LNCaP clone FGC (cell line): ENCODE measurements at regions not wholly inside any gene's neighbourhood (a gene's known extent, or its start where the extent isn't known, plus 50 kb on each side); places are given as distances from the start of the nearest gene placed in this dataset.

Experiments used
- DNase-seq: peaks from one replicate; pipeline ENCODE4 v3.0.0-alpha.2; 2011; ENCODE audit warnings: low read depth
- H3K4me3 ChIP-seq: 2 replicates; pipeline ENCODE4 v1.5.1; 2011; ENCODE audit warnings: mild to moderate bottlenecking, low read depth, low read length, control low read depth
- TF ChIP-seq, protein P1 (sequence below): IDR thresholded peaks from 2 replicates; pipeline ENCODE4 v1.5.1; 2012; ENCODE audit warnings: mild to moderate bottlenecking; ENCODE audit not compliant: control insufficient read depth, insufficient read depth; ENCODE audit errors: extremely low read depth

DNA sequence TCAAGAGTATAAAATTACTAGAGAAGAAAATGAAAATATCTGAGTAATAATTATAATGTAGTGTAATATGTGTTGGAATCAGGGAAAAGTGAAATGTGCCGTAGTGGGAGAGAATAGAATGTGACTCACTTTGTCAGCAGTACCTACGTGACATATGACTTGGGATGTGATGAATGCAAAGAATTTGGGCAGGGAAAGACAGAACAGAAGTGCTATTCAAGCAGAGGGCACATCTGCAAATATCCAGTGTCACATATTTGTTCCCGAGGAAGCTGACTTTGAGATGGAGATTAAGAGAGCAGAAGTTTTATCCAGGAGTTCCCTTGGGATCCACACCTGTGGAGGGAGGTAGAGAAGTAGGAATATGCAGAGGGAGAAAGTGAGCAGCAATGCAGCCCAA lies 69.3 kb upstream of the HS3ST1 start:
- no peak overlapping the region for H3K4me3 ChIP-seq
- TF ChIP-seq, protein P1, sequence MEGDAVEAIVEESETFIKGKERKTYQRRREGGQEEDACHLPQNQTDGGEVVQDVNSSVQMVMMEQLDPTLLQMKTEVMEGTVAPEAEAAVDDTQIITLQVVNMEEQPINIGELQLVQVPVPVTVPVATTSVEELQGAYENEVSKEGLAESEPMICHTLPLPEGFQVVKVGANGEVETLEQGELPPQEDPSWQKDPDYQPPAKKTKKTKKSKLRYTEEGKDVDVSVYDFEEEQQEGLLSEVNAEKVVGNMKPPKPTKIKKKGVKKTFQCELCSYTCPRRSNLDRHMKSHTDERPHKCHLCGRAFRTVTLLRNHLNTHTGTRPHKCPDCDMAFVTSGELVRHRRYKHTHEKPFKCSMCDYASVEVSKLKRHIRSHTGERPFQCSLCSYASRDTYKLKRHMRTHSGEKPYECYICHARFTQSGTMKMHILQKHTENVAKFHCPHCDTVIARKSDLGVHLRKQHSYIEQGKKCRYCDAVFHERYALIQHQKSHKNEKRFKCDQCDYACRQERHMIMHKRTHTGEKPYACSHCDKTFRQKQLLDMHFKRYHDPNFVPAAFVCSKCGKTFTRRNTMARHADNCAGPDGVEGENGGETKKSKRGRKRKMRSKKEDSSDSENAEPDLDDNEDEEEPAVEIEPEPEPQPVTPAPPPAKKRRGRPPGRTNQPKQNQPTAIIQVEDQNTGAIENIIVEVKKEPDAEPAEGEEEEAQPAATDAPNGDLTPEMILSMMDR: no peak
- no peak for DNase-seq

DNA sequence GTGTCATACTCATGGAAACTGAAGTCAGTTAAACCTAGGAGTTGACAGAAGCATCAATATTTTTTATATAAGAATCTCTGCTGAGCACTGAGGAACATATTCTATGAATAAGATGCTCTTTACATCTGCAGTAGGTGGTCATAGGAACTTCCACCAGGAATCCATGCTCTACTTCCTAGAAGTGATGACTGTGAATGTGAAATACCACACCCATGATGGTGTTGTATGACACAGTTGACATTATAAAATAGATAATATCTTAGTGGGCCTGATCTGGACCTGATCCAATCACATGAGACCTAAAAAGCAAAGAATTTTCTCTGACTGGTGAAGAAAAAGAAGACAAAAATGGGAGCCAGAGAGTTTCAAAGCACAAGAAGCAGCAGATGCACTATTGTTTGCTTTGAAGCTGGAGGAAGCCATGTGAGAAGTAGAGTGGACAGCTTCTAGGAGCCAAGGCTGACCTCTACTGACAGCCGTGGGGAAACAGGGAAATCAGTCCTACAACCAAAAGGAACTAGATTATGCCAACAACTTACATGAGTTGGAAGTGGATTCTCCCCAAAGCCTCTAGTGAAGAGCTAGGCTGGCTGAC lies 68.6 kb upstream of the HS3ST1 start:
- no peak for DNase-seq
- H3K4me3 ChIP-seq: no peak overlapping the region
- TF ChIP-seq, protein P1: no peak

DNA sequence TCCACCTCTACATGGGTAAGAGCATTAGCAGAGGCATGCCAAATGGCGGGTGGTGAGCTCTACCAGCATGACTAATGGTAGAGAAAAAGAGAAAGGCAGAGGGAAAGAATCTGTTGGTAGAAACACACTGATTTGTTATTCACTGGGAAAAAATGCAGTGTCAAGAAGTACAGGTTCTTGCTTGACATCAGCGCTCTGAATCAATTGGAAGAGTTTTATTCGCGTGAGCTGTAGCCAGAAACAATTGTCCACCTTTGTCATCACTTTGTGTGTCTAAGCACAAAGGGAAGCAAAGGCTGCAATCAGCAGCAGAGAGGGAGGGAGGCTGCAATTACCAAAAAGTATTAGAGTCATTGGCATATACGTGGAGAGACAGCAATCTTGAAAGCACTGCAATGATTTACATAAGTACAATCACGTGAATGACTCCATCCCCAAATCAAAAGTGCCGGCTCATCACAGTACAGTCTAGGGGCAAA lies 67.7 kb upstream of the HS3ST1 start:
- TF ChIP-seq, protein P1: no peak
- no peak for DNase-seq
- no peak overlapping the region for H3K4me3 ChIP-seq

DNA sequence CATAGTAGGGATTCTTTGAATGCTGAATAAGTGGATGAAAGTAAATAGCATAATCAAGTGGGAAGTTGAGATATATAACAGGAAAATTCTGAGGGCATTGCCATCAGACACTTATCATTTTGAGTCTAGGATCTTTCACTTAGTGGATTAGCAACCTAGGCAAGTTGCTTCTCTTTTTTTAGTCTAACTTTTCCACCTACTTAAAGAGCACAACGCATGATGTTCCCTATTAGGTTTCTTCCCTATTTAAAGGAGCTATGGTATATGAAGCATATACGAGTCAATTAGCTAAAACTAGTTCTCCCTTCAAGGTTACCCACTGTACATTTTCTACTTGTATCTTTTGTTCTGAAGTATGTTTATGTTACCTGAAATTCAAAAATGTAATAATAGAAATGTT lies 67.1 kb upstream of the HS3ST1 start:
- no peak overlapping the region for H3K4me3 ChIP-seq
- no peak for DNase-seq
- TF ChIP-seq, protein P1: no peak

DNA sequence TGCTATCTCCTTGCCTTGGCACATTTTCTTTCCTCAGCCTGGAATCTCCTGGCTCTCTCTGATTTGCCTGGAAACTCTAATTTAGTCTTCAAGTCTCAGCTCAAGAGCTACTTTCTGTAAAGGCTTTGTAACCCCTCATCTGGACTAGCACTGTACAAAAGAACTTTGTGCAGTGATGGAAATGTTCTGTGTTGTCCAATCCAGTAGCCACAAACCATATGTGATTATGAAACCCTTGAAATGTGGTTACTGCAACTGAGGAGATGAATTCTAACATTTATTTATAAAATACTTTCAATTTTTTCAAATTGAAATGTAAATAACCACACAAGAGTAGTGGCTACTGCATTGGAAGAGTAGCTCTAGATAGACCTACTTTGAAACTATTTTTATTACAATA lies 66.6 kb upstream of the HS3ST1 start:
- TF ChIP-seq, protein P1: no peak
- DNase-seq: no peak

DNA sequence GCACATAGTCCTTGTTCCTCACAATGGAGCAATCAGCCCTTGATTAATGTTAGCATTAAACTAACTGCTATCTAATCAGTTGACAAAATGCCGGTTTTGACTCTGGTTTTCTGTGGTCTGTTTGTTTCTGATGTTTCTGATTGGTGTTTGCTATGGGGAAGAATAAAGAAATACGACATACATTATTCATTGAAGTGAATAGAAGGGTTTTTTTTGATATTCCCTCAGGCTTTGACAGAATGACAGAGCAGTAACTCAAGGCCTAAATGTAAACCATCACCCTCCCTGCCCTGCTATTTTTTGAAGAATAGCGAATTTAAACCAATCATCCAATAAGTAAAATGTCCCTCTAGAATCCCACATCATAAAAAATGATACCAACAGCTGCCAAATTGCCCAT lies 65.5 kb upstream of the HS3ST1 start:
- DNase-seq: no peak
- TF ChIP-seq, protein P1: no peak
- H3K4me3 ChIP-seq: no peak overlapping the region

More for the DNA sequence above, 66.6 kb upstream of the HS3ST1 start:
- no peak overlapping the region for H3K4me3 ChIP-seq
